BJ (cell line): ENCODE measurements at regions not wholly inside any gene's neighbourhood (a gene's known extent, or its start where the extent isn't known, plus 50 kb on each side); places are given as distances from the start of the nearest gene placed in this dataset.

ENCODE experiments used
- CTCF ChIA-PET: fragments of 350-600 bp; formaldehyde crosslinking; extraction: SDS; loops from one replicate; lab custom pipeline; 2021; ENCODE audit warnings: antibody characterized with exemption, inconsistent platforms; lab: Yijun Ruan, JAX
- POLR2A ChIA-PET: fragments of 300-600 bp; sonication (Branson Sonifier 250); formaldehyde crosslinking; extraction: SDS; loops from one replicate; lab custom pipeline; 2021; ENCODE audit warnings: antibody characterized with exemption; lab: Charles Lee
- DNase-seq: peaks from one replicate; pipeline ENCODE4 v3.0.0-alpha.2; 2011; ENCODE audit warnings: low read depth
- H3K27me3 ChIP-seq: 2 replicates; pipeline ENCODE4 v1.6.0; 2011; ENCODE audit warnings: low read length; ENCODE audit not compliant: control insufficient read depth, insufficient read depth
- H3K36me3 ChIP-seq: 2 replicates; pipeline ENCODE4 v1.5.1; 2011; ENCODE audit warnings: low read length; ENCODE audit not compliant: control insufficient read depth, insufficient read depth
- H3K4me3 ChIP-seq: 2 replicates; pipeline ENCODE4 v1.5.1; 2011; ENCODE audit warnings: low read depth, mild to moderate bottlenecking, control low read depth, low read length
- CTCF ChIP-seq: IDR thresholded peaks from 2 replicates; pipeline ENCODE4 v1.5.1; 2011; ENCODE audit warnings: low read depth, mild to moderate bottlenecking, control low read depth, inconsistent platforms, low read length, moderate library complexity; ENCODE audit not compliant: insufficient read depth

GRCh38 chr4:64715741-64716140, 306.5 kb upstream of the TECRL start:
- TF ChIP-seq CTCF = no peak
- ChIA-PET CTCF (no interaction called here), POLR2A (no interaction called here)
- no peak for DNase-seq
- Histone ChIP-seq H3K4me3 (no peak overlapping the region), H3K27me3 (no peaks in the 10 kb centered on the region), H3K36me3 (no peaks in the 10 kb centered on the region)

- DNase-seq = no peak
- ChIA-PET CTCF (no interaction called here), POLR2A (no interaction called here)
- Histone ChIP-seq H3K27me3 (no peaks in the 10 kb centered on the region), H3K36me3 (no peaks in the 10 kb centered on the region), H3K4me3 (no peak overlapping the region)
- peak; percentile 29; the same call in 1 of the 2 replicates for TF ChIP-seq CTCF
Measured at GRCh38 chr4:64713256-64713840, 304.1 kb upstream of the TECRL start.

GRCh38 chr4:64712590-64712989, 303.3 kb upstream of the TECRL start:
- CTCF ChIA-PET = no interaction called here
- POLR2A ChIA-PET = no interaction called here

GRCh38 chr4:64705989-64706388, 296.7 kb upstream of the TECRL start:
- no peaks in the 10 kb centered on the region for H3K27me3 ChIP-seq
- CTCF ChIA-PET = no interaction called here
- TF ChIP-seq CTCF = no peak
- no peaks in the 10 kb centered on the region for H3K36me3 ChIP-seq
- no peak for DNase-seq
- POLR2A ChIA-PET = no interaction called here
- no peak overlapping the region for H3K4me3 ChIP-seq

More at GRCh38 chr4:64712590-64712989, 303.3 kb upstream of the TECRL start:
- DNase-seq = no peak
- TF ChIP-seq CTCF = no peak
- Histone ChIP-seq H3K36me3 (no peaks in the 10 kb centered on the region), H3K4me3 (no peak overlapping the region), H3K27me3 (no peaks in the 10 kb centered on the region)

- POLR2A ChIA-PET = no interaction called here
- no peaks in the 10 kb centered on the region for H3K36me3 ChIP-seq
- no peaks in the 10 kb centered on the region for H3K27me3 ChIP-seq
- TF ChIP-seq CTCF = no peak
- CTCF ChIA-PET = no interaction called here
- no peak for DNase-seq
- H3K4me3 ChIP-seq = no peak overlapping the region
Measured at GRCh38 chr4:64698171-64698570, 288.9 kb upstream of the TECRL start.
